HepG2 (cell line): ENCODE measurements at regions not wholly inside any gene's neighbourhood (a gene's known extent, or its start where the extent isn't known, plus 50 kb on each side); places are given as distances from the start of the nearest gene placed in this dataset.

Source experiments
- CEBPB ChIP-seq: IDR thresholded peaks from 2 replicates; pipeline ENCODE4 v1.6.1; 2011; ENCODE audit warnings: low read depth, low read length, improper control_type of control experiment, borderline replicate concordance
- EED ChIP-seq: sonication (generic); formaldehyde crosslinking; IDR thresholded peaks from 2 replicates; pipeline ENCODE4 v1.5.0; 2020; ENCODE audit warnings: mild to moderate bottlenecking, missing genetic modification reagents
- EZH2 ChIP-seq: conservative IDR thresholded peaks from 2 replicates; pipeline ENCODE4 v1.6.1; 2012; ENCODE audit warnings: mild to moderate bottlenecking, low read depth, low read length, moderate library complexity
- FOXK1 ChIP-seq: sonication (generic); formaldehyde crosslinking; IDR thresholded peaks from 2 replicates; pipeline ENCODE4 v1.4.0; 2020; ENCODE audit warnings: low read depth, missing genetic modification reagents, borderline replicate concordance
- GABPB1 ChIP-seq: IDR thresholded peaks from 2 replicates; pipeline ENCODE4 v1.6.1; 2016; ENCODE audit warnings: mild to moderate bottlenecking, missing genetic modification reagents, moderate library complexity, missing compliant biosample characterization
- HIVEP1 ChIP-seq: sonication (generic); formaldehyde crosslinking; IDR thresholded peaks from 2 replicates; pipeline ENCODE4 v1.4.0; 2020; ENCODE audit warnings: mild to moderate bottlenecking, missing genetic modification reagents
- KDM4B ChIP-seq: sonication (generic); formaldehyde crosslinking; IDR thresholded peaks from 2 replicates; pipeline ENCODE4 v1.4.0; 2020; ENCODE audit warnings: missing genetic modification reagents
- NFRKB ChIP-seq: fragments of 450-650 bp; IDR thresholded peaks from 2 replicates; pipeline ENCODE4 v1.6.1; 2017
- NFYC ChIP-seq: IDR thresholded peaks from 2 replicates; pipeline ENCODE4 v1.6.1; 2016; ENCODE audit warnings: missing genetic modification reagents, missing compliant biosample characterization
- RXRB ChIP-seq: IDR thresholded peaks from 2 replicates; pipeline ENCODE4 v1.6.1; 2016; ENCODE audit warnings: borderline replicate concordance, missing genetic modification reagents, missing compliant biosample characterization
- SUZ12 ChIP-seq: fragments of 150-350 bp; IDR thresholded peaks from 2 replicates; pipeline ENCODE4 v1.6.1; 2014; ENCODE audit warnings: low read depth, low read length
- TSC22D2 ChIP-seq: sonication (generic); formaldehyde crosslinking; IDR thresholded peaks from 2 replicates; pipeline ENCODE4 v1.5.1; 2020; ENCODE audit warnings: missing genetic modification reagents, mild to moderate bottlenecking, borderline replicate concordance
- ZFP36 ChIP-seq: fragments of 150-350 bp; IDR thresholded peaks from 2 replicates; pipeline ENCODE4 v1.6.1; 2018; ENCODE audit warnings: borderline replicate concordance, low read length, low read depth; ENCODE audit not compliant: partially characterized antibody
- ZFYVE20 ChIP-seq: sonication (generic); formaldehyde crosslinking; IDR thresholded peaks from 2 replicates; pipeline ENCODE4 v1.8.0; 2023; ENCODE audit warnings: low read depth, mild to moderate bottlenecking, moderate library complexity, missing genetic modification reagents, borderline replicate concordance
- ZNF562 ChIP-seq: sonication (generic); formaldehyde crosslinking; IDR thresholded peaks from 2 replicates; pipeline ENCODE4 v1.8.0; 2022; ENCODE audit warnings: missing genetic modification reagents, borderline replicate concordance
- ZNF614 ChIP-seq: IDR thresholded peaks from 2 replicates; pipeline ENCODE4 v1.6.1; 2018; ENCODE audit warnings: missing biosample characterization, missing genetic modification reagents, inconsistent platforms, borderline replicate concordance
- TF ChIP-seq, protein P1 (sequence below): sonication (generic); formaldehyde crosslinking; IDR thresholded peaks from 2 replicates; pipeline ENCODE4 v1.4.0; 2020; ENCODE audit warnings: missing genetic modification reagents
- TF ChIP-seq, protein P2 (sequence below): IDR thresholded peaks from 2 replicates; pipeline ENCODE4 v1.6.1; 2016; ENCODE audit warnings: mild to moderate bottlenecking
- TF ChIP-seq, protein P3 (sequence below): sonication (generic); formaldehyde crosslinking; IDR thresholded peaks from 2 replicates; pipeline ENCODE4 v1.4.0; 2020; ENCODE audit warnings: missing genetic modification reagents
- TF ChIP-seq, protein P4 (sequence below): sonication (generic); formaldehyde crosslinking; IDR thresholded peaks from 2 replicates; pipeline ENCODE4 v1.5.0; 2020; ENCODE audit warnings: missing genetic modification reagents
- TF ChIP-seq, protein P5 (sequence below): sonication (generic); formaldehyde crosslinking; IDR thresholded peaks from 2 replicates; pipeline ENCODE4 v1.4.0; 2020; ENCODE audit warnings: missing genetic modification reagents, borderline replicate concordance

DNA sequence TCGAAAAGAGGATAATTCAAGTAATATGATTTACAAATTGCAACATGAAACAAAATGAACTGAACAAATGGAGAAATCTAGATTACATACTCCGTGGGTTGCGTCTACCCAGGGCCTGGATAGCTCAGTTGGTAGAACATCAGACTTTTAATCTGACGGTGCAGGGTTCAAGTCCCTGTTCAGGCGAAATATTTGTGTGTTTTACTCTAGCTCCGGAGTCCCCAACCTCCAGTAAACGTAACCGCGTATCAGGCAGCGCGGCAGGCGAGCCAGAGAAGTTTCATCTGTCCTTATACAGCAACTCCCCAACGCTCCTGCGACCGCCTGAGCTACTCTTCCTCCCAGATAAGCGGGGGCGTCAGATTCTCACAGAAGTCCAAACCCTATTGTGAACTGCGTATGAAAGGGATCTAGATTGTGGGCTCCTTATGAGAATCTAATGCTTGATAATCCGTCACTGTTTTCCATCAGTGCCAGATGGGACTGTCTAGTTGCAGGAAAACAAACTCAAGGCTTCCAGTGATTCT lies 176.1 kb downstream of the TRIM27 start (continued):
- TF ChIP-seq, protein P1, sequence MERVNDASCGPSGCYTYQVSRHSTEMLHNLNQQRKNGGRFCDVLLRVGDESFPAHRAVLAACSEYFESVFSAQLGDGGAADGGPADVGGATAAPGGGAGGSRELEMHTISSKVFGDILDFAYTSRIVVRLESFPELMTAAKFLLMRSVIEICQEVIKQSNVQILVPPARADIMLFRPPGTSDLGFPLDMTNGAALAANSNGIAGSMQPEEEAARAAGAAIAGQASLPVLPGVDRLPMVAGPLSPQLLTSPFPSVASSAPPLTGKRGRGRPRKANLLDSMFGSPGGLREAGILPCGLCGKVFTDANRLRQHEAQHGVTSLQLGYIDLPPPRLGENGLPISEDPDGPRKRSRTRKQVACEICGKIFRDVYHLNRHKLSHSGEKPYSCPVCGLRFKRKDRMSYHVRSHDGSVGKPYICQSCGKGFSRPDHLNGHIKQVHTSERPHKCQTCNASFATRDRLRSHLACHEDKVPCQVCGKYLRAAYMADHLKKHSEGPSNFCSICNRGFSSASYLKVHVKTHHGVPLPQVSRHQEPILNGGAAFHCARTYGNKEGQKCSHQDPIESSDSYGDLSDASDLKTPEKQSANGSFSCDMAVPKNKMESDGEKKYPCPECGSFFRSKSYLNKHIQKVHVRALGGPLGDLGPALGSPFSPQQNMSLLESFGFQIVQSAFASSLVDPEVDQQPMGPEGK = peak; percentile 29; the same call in 1 of the 2 replicates
- TF ChIP-seq NFYC (CRISPR knock-in tag) (no peak), SUZ12 (no peak), EZH2 (no peak), RXRB (CRISPR knock-in tag) (0 out of 2 replicates have a peak, but pooled peaks have one; percentile 28), CEBPB (no peak), ZFYVE20 (CRISPR knock-in tag) (no peak), EED (CRISPR knock-in tag) (no peak), TSC22D2 (CRISPR knock-in tag) (no peak), ZFP36 (no peak), ZNF562 (CRISPR knock-in tag) (no peak), HIVEP1 (no peak), GABPB1 (CRISPR knock-in tag) (0 out of 2 replicates have a peak, but pooled peaks have one; percentile 22), NFRKB (no peak), KDM4B (CRISPR knock-in tag) (no peak), FOXK1 (CRISPR knock-in tag) (no peak), ZNF614 (no peak)
- TF ChIP-seq, protein P2, sequence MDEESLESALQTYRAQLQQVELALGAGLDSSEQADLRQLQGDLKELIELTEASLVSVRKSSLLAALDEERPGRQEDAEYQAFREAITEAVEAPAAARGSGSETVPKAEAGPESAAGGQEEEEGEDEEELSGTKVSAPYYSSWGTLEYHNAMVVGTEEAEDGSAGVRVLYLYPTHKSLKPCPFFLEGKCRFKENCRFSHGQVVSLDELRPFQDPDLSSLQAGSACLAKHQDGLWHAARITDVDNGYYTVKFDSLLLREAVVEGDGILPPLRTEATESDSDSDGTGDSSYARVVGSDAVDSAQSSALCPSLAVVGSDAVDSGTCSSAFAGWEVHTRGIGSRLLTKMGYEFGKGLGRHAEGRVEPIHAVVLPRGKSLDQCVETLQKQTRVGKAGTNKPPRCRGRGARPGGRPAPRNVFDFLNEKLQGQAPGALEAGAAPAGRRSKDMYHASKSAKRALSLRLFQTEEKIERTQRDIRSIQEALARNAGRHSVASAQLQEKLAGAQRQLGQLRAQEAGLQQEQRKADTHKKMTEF = peak; percentile 68; the same call in 1 of the 2 replicates
- TF ChIP-seq, protein P3, sequence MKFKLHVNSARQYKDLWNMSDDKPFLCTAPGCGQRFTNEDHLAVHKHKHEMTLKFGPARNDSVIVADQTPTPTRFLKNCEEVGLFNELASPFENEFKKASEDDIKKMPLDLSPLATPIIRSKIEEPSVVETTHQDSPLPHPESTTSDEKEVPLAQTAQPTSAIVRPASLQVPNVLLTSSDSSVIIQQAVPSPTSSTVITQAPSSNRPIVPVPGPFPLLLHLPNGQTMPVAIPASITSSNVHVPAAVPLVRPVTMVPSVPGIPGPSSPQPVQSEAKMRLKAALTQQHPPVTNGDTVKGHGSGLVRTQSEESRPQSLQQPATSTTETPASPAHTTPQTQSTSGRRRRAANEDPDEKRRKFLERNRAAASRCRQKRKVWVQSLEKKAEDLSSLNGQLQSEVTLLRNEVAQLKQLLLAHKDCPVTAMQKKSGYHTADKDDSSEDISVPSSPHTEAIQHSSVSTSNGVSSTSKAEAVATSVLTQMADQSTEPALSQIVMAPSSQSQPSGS (CRISPR knock-in tag) = no peak
- TF ChIP-seq, protein P4, sequence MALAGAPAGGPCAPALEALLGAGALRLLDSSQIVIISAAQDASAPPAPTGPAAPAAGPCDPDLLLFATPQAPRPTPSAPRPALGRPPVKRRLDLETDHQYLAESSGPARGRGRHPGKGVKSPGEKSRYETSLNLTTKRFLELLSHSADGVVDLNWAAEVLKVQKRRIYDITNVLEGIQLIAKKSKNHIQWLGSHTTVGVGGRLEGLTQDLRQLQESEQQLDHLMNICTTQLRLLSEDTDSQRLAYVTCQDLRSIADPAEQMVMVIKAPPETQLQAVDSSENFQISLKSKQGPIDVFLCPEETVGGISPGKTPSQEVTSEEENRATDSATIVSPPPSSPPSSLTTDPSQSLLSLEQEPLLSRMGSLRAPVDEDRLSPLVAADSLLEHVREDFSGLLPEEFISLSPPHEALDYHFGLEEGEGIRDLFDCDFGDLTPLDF (CRISPR knock-in tag) = 0 out of 2 replicates have a peak, but pooled peaks have one; percentile 23
- TF ChIP-seq, protein P5, sequence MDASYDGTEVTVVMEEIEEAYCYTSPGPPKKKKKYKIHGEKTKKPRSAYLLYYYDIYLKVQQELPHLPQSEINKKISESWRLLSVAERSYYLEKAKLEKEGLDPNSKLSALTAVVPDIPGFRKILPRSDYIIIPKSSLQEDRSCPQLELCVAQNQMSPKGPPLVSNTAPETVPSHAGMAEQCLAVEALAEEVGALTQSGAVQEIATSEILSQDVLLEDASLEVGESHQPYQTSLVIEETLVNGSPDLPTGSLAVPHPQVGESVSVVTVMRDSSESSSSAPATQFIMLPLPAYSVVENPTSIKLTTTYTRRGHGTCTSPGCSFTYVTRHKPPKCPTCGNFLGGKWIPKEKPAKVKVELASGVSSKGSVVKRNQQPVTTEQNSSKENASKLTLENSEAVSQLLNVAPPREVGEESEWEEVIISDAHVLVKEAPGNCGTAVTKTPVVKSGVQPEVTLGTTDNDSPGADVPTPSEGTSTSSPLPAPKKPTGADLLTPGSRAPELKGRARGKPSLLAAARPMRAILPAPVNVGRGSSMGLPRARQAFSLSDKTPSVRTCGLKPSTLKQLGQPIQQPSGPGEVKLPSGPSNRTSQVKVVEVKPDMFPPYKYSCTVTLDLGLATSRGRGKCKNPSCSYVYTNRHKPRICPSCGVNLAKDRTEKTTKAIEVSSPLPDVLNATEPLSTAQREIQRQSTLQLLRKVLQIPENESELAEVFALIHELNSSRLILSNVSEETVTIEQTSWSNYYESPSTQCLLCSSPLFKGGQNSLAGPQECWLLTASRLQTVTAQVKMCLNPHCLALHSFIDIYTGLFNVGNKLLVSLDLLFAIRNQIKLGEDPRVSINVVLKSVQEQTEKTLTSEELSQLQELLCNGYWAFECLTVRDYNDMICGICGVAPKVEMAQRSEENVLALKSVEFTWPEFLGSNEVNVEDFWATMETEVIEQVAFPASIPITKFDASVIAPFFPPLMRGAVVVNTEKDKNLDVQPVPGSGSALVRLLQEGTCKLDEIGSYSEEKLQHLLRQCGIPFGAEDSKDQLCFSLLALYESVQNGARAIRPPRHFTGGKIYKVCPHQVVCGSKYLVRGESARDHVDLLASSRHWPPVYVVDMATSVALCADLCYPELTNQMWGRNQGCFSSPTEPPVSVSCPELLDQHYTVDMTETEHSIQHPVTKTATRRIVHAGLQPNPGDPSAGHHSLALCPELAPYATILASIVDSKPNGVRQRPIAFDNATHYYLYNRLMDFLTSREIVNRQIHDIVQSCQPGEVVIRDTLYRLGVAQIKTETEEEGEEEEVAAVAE (CRISPR knock-in tag) = no peak
